C4-2B (cell line): ENCODE measurements at regions not wholly inside any gene's neighbourhood (a gene's known extent, or its start where the extent isn't known, plus 50 kb on each side); places are given as distances from the start of the nearest gene placed in this dataset.
"Not testable (repeated sequence)": the region's sequence is repeated elsewhere in the genome, so short reads cannot be mapped to it uniquely, and the experiment has no call there.

ENCODE experiments used
- ZFX ChIP-seq: fragments of 450-650 bp; IDR thresholded peaks from 2 replicates; pipeline ENCODE4 v1.6.1; 2017
- TF ChIP-seq, protein P1 (sequence below): fragments of 450-650 bp; conservative IDR thresholded peaks from 2 replicates; pipeline ENCODE4 v1.5.1; 2017; ENCODE audit warnings: mild to moderate bottlenecking

DNA sequence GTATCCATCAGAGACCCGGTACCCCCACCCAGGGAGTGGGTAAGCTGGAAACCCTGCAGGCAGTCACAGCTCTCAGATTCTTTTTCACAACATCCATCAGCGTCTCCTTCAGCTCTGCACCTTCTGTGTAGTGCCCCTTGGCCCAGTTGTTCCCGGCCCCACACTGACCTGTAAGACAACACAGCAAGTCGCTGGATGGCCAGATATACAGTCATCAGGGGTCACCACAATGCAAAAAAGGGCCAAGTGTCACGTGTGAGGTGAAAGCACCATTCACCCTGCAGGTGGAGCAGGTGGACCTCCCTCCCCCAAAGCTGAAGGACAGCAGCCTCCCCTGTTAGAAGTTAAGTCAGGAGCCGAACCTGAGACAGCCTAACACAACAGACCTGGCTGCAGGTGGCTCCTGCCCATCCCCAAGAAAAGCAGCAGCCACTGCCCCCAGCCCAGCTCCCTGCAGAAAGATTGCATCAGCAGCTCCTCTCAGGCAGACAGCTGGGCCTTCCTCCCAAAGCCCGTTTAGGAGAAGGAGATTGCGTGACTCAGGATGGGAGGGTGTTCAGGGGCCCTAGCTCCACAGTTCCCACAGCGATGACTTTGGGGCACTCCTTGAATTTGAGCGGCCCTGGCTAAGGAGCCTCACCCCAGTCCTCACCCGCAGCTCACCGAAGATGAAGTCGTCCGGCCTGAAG lies 69.3 kb upstream of the ZNF678 start:
- TF ChIP-seq, protein P1, sequence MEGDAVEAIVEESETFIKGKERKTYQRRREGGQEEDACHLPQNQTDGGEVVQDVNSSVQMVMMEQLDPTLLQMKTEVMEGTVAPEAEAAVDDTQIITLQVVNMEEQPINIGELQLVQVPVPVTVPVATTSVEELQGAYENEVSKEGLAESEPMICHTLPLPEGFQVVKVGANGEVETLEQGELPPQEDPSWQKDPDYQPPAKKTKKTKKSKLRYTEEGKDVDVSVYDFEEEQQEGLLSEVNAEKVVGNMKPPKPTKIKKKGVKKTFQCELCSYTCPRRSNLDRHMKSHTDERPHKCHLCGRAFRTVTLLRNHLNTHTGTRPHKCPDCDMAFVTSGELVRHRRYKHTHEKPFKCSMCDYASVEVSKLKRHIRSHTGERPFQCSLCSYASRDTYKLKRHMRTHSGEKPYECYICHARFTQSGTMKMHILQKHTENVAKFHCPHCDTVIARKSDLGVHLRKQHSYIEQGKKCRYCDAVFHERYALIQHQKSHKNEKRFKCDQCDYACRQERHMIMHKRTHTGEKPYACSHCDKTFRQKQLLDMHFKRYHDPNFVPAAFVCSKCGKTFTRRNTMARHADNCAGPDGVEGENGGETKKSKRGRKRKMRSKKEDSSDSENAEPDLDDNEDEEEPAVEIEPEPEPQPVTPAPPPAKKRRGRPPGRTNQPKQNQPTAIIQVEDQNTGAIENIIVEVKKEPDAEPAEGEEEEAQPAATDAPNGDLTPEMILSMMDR = not testable (repeated sequence)
- TF ChIP-seq ZFX = not testable (repeated sequence)
